T-helper 2 cell treated with Interferon-gamma antibody and Interleukin-4, amounts not matched to agents 5 μg/mL and 100 μg/mL, for 36 hours (primary cell): ENCODE measurements at regions not wholly inside any gene's neighbourhood (a gene's known extent, or its start where the extent isn't known, plus 50 kb on each side); places are given as distances from the start of the nearest gene placed in this dataset.

Source experiments
- DNase-seq: peaks from one replicate; pipeline ENCODE4 v3.0.0; 2021; ENCODE audit warnings: low spot score
- H3K27ac Mint-ChIP-seq: one replicate; pipeline ENCODE4 v1.8.0; 2021; ENCODE audit warnings: mild to moderate bottlenecking, mixed read lengths
- H3K27me3 Mint-ChIP-seq: one replicate; pipeline ENCODE4 v1.8.0; 2021; ENCODE audit warnings: low read depth, mixed read lengths
- H3K36me3 Mint-ChIP-seq: one replicate; pipeline ENCODE4 v1.8.0; 2021; ENCODE audit warnings: low read depth, mixed read lengths
- H3K4me1 Mint-ChIP-seq: one replicate; pipeline ENCODE4 v1.8.0; 2021; ENCODE audit warnings: low read depth, mixed read lengths
- H3K4me3 Mint-ChIP-seq: one replicate; pipeline ENCODE4 v1.8.0; 2022; ENCODE audit warnings: mild to moderate bottlenecking, moderate library complexity, mixed read lengths
- H3K9me3 Mint-ChIP-seq: one replicate; pipeline ENCODE4 v1.8.0; 2021; ENCODE audit warnings: mixed read lengths

DNA sequence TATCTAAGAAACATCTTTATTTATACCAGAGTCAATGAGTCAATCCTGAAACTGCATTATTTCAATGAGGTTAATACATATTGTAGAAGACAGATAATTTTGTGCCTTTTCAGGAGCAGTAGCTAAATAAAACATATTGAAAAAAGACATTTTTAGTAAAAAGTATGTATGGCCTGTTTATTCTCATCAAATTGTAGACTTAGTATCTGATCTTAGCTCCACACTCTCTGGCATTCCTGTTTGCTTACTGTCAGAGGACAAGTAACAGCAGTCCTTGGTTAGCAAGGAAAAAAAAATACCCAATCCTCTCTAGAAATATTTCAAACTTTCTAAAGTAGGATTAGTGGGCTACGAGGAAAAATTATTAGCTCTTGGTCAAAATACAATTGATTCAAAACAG, 50.5 kb upstream of the GUCY1A1 start:
- Mint-ChIP-seq H3K4me3 (no peak overlapping the region), H3K27ac (no peak overlapping the region), H3K36me3 (no peaks in the 10 kb centered on the region), H3K9me3 (no peaks in the 10 kb centered on the region), H3K4me1 (peaks cover 7% of the 10 kb centered on the region), H3K27me3 (peaks cover 22% of the 10 kb centered on the region)
- no peak for DNase-seq

DNA sequence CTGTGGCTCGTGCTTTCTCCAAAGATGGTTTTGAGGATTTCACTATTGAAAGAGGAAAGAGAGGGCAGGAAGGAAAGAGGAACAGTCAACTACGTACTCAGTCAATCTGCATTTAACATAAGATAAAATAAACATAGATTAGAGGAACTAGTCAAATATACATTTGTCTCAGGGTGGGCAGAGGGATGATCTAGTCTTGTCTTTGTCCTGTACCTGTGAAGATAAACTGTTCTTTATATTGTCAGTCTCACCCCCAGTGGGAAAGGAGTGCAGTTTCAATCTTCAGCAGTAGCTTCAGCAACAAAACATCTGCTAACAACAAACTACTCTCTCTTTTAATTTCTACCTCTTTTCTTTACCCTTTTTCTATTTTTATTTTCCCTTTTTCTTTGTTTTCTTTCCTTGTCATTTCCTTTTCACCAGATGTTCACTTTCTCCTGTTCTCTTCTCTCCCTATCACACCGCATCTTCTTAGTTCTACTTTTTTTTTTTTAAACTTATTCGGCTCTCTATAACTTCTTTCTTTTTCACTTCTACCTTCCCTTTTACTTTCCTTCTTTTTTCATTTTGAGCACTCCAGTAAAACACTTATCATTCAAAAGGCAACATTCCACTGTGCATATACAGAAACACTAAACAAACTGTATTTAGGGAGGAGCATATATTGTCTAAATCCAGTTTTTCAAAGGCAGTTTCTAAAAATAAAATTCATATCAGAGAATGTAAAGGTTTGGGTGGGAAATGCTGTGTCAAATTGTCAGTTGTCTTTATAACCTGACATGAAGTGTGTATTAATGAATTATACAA, 51.4 kb upstream of the GUCY1A1 start:
- Mint-ChIP-seq H3K27ac (no peak overlapping the region), H3K4me3 (no peak overlapping the region), H3K9me3 (no peaks in the 10 kb centered on the region), H3K36me3 (no peaks in the 10 kb centered on the region), H3K27me3 (peaks cover 22% of the 10 kb centered on the region), H3K4me1 (peaks cover 4% of the 10 kb centered on the region)
- DNase-seq: no peak

DNA sequence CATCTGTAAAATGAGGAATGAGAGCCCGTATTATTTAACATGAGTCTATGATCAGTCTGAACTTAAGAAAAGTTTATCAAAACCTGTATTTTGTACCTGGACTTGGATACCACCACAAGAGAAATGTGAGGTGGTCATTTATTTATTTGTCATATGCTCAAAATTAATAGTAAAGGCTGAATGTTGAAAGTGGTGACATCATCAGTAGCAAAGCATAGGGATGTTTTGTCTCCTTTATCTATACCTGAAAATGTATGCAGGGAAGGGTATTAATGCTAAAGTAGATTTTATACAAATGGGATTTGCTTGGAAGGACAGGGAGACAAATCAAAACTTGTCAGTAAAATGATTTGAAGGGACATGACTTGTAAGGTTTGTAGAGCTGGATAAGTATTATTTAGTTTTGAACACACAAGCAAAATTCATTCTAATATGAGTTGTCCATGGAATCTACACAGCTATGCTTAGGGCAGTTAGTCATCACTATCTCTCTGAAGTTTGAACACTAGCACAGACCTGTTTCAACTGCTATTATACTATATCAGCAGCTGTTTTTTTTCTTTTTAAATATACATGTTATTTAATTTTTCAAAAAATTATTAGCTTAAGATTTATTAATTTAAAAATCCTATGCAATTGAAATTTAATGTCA, 52.4 kb upstream of the GUCY1A1 start:
- H3K4me3 Mint-ChIP-seq: no peak overlapping the region
- H3K4me1 Mint-ChIP-seq: peaks cover 4% of the 10 kb centered on the region
- peaks cover 22% of the 10 kb centered on the region for H3K27me3 Mint-ChIP-seq
- no peak overlapping the region for H3K27ac Mint-ChIP-seq
- no peak for DNase-seq
- H3K36me3 Mint-ChIP-seq: no peaks in the 10 kb centered on the region
- H3K9me3 Mint-ChIP-seq: no peaks in the 10 kb centered on the region

DNA sequence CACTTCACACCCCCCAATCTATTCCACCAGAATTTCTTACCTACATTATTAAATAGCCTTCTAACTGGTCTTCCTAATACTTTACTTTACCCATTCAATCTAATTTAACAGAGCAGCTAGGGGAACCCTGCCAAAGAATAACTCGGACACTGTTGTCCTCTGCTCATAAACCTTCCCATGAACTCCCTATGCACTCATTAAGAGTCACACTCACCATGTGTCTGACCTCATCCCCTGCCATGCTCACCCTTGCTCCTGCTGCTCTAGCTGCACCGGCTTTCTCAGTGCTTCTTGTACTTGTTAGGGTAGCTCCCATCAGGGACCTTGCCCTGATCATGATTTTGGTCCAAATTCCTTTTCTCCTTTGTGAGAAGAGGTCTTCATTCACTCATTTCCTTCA, 54.6 kb upstream of the GUCY1A1 start:
- Mint-ChIP-seq H3K4me1 (peaks cover 4% of the 10 kb centered on the region), H3K36me3 (no peaks in the 10 kb centered on the region), H3K9me3 (no peaks in the 10 kb centered on the region), H3K4me3 (no peak overlapping the region), H3K27ac (no peak overlapping the region), H3K27me3 (peaks cover 22% of the 10 kb centered on the region)
- no peak for DNase-seq

DNA sequence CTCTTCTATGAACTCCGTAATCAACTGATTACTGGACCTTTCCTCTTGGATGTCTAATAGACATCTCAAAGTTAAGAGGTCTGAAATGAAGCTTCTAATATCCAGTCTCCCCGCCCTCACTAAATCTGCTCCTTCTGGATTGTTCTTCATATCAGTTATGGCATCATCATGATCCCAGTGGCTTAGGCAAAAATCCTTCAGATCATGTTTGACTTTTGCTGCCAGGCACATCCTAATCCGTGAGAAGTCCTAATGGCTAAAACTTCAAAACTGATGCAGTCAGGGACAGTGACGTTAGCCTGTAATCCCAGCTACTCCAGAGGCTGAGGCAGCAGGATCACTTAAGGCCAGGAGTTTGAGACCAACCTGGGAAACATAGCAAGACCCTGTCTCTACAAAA, 55.1 kb upstream of the GUCY1A1 start:
- no peak for DNase-seq
- H3K4me3 Mint-ChIP-seq: no peak overlapping the region
- peaks cover 4% of the 10 kb centered on the region for H3K4me1 Mint-ChIP-seq
- H3K27ac Mint-ChIP-seq: no peak overlapping the region
- no peaks in the 10 kb centered on the region for H3K9me3 Mint-ChIP-seq
- peaks cover 22% of the 10 kb centered on the region for H3K27me3 Mint-ChIP-seq
- no peaks in the 10 kb centered on the region for H3K36me3 Mint-ChIP-seq

DNA sequence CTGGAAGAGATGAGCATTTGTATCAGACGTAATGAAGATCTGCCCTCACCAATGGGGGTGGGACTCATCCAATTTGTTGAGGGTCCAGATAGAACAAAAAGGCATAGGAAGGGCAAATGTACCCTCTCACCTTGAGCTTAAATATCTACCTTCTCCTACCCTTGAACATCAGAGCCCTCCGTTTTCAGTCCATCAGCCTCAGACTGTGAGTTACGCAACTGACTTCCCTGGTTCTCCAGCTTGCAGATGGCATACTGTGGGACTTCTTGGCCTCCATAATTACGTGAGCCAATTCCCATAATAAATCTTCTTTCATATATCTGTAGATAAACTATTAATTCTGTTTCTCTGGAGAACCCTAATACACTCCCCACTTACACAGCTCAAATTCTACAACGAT, 56.5 kb upstream of the GUCY1A1 start:
- no peak overlapping the region for H3K4me3 Mint-ChIP-seq
- no peaks in the 10 kb centered on the region for H3K9me3 Mint-ChIP-seq
- peaks cover under 1% of the 10 kb centered on the region for H3K4me1 Mint-ChIP-seq
- H3K27ac Mint-ChIP-seq: no peak overlapping the region
- H3K36me3 Mint-ChIP-seq: no peaks in the 10 kb centered on the region
- no peak for DNase-seq
- H3K27me3 Mint-ChIP-seq: peaks cover 15% of the 10 kb centered on the region

DNA sequence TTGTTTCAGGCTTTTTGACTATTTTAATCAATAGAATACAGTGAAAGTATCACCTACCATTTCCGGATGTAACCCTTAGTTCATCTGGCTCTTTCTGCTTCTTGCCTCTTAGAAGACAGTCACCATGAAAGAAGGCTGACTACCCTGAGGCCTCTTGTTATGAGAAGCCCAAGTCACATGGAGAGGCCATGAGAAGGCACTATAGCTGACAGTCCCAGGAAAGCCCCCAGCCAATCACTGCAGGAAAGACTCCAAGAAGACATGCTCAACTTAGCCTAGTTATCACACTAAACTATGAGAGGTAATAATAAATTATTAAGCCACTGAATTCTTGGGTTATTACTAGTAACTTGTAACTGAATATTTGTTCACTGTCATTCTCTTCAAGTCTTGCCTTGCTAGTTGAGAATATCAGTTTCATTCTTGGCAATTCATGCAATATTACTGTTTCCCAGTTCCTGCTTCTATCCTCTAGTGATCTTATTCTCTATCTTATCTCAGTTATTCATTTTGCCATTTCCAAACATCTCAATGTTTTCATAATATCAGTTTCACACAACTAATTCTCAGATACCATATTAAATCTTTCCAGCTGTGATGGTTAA, 57.1 kb upstream of the GUCY1A1 start:
- Mint-ChIP-seq H3K4me3 (no peak overlapping the region), H3K36me3 (no peaks in the 10 kb centered on the region), H3K9me3 (no peaks in the 10 kb centered on the region), H3K4me1 (no peaks in the 10 kb centered on the region), H3K27ac (no peak overlapping the region), H3K27me3 (peaks cover 12% of the 10 kb centered on the region)
- DNase-seq: no peak

DNA sequence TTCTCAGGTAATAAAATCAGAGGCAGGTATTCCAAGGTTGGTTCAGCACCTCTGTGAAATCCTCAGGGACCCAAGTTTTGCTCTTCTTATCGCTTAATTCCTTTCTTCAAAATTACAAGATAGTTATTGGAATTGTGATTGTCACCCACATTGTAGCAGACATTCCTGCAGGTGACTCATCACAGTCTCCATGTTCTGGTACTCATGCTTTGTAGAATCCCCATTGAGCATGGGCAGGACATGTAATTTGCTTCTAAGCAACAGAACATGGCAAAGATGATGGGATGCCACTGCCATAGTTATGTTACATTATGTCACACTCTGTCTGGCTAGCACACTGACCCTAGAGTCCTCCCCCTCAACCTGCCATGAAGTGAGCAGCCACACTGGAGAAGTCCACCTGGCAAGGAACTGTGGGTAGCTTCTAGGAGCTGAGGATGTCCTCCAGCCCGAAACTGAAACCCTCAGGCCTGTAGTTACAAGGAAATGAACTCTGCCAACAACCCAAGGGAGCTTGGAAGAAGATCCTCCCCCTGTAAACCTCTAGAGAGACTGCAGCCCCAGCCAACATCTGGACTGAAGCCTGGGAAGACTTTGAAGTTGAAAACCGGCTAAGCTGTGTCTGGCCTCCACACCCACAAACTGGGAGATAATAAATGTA, 58.3 kb upstream of the GUCY1A1 start:
- no peaks in the 10 kb centered on the region for H3K9me3 Mint-ChIP-seq

DNA sequence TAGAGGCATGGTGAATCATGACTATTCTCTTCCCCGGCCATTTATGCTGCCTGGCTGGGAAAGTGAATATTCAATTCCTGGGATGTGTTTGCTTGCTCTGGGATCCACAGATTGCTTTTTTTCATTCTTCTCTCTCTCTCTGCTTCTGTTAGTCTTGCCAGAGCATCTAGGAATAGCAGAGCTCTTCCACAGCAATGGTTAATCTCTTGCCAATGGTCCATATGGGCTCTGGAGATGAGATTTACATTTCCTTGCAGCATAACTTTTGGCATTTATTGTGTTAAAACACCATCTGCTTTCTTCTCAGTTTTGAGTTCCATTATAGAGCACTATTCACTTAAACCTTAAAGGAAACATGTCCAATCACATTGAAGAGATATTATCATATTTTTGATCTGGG, 59.2 kb upstream of the GUCY1A1 start:
- no peak for DNase-seq
- H3K27me3 Mint-ChIP-seq: peaks cover 7% of the 10 kb centered on the region
- no peaks in the 10 kb centered on the region for H3K36me3 Mint-ChIP-seq
- no peak overlapping the region for H3K27ac Mint-ChIP-seq
- H3K9me3 Mint-ChIP-seq: no peaks in the 10 kb centered on the region
- H3K4me1 Mint-ChIP-seq: peaks cover 4% of the 10 kb centered on the region
- H3K4me3 Mint-ChIP-seq: no peak overlapping the region

More for the DNA sequence above, 58.3 kb upstream of the GUCY1A1 start:
- Mint-ChIP-seq H3K4me1 (peaks cover under 1% of the 10 kb centered on the region), H3K4me3 (no peak overlapping the region), H3K36me3 (no peaks in the 10 kb centered on the region), H3K27me3 (peaks cover 11% of the 10 kb centered on the region), H3K27ac (no peak overlapping the region)
- no peak for DNase-seq

DNA sequence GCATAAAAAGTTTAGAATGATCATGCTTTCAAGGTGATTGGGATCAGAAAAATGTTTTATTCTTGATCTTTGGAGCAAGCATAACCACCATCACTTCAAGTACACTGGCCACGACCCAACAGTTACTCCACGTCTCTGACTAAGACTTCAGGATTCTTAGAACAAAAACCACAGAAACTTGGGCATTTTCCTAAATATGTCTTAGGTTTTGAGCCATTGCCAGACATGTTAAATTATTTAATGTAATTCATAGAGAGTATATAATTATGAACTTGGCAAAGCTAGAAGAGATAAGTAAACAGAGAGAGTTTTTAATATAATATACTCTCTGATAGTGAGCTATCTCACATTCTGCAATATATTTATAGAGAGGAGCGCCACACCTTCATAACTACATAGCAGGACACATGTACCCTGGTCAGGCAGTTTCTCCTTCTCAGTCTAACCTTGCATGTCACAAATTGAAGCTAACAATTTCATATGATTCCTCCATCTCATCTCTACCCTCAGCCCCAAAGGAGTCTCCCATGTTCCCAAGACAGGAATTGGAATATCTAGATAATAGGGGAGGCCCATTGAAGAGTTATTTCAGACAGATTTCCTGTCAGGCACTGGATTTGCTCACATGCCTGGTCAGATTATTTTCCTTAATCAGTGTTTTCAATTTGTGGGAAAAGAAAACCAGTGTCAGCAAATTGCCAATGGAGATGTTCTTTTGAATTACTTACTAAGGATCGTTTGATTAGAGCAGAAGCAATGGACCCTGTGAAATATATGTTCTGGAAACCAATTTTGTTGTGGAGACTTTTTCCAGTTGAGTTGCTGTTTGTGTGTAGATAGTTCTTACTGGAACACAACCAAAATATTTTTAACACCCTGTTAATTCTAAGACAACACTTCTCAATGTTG, 61.7 kb upstream of the GUCY1A1 start:
- Mint-ChIP-seq H3K4me1 (peaks cover 4% of the 10 kb centered on the region), H3K9me3 (no peaks in the 10 kb centered on the region), H3K27ac (no peak overlapping the region), H3K36me3 (no peaks in the 10 kb centered on the region), H3K4me3 (no peak overlapping the region), H3K27me3 (peaks cover 5% of the 10 kb centered on the region)
- no peak for DNase-seq

DNA sequence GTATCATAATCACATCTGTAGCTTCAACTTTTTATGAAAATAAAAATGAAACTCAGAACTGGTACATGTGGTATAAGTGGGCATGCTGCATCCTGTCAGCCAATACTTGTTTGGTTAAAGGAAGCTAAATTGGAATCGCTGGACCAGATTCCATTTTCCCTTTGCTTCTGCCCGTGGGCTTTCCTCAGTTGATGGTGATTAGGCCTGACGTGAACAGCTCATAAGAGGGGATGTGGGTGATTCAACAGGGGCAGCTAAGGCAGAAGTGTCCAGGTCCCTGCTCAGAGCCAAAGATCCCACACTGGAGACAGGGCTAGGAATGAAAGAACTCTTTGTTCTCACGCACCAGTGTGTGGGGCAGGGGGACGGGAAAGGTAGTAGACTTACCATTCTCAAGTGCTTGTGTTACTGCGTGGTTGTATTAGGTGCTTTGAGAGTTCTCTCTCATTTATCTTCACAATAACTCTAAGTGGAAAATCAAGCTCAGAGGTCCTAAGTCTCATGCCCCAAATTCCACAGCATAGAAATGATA, 63.2 kb upstream of the GUCY1A1 start:
- peaks cover 6% of the 10 kb centered on the region for H3K27me3 Mint-ChIP-seq
- DNase-seq: no peak
- H3K36me3 Mint-ChIP-seq: no peaks in the 10 kb centered on the region
- peaks cover 4% of the 10 kb centered on the region for H3K4me1 Mint-ChIP-seq
- no peak overlapping the region for H3K27ac Mint-ChIP-seq
- H3K4me3 Mint-ChIP-seq: no peak overlapping the region
- no peaks in the 10 kb centered on the region for H3K9me3 Mint-ChIP-seq

DNA sequence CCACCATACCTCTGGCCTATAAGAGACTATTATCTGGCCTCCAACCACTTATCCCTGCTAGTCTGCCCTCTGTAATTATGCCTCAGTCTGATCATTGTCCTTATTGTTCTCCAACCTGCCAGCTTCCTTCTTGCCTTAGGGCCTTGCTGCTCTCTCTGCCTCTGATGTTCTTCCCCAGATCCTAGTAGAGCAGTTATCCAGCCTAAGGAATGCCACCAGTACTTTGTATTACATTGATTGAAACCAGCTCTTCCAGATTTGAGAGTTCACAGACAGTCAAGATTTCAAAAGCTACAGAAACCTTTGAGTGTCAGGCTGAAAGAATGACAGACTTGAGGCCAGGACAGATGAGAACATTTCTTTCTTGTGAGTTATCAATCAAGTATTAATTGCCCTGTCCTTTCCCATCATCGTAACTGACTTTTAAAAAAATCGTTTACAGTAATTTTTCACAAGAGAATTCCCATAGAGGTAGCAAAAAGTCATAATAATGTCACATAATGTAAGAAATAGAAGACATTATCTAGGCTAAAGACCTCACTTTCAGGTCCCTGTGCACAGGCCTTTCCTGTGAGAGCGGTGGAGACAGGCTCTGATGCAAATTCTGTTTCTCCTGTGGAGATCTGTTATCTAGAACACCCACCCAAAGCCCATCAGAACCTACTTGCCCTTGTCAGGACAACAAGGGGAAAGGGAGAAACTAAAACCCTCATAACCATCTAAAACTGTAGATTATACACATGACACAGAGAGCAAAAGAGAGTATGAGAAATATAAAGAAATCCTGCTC, 64.1 kb upstream of the GUCY1A1 start:
- peaks cover 9% of the 10 kb centered on the region for H3K27me3 Mint-ChIP-seq

More for the DNA sequence above, 64.1 kb upstream of the GUCY1A1 start:
- DNase-seq: no peak
- Mint-ChIP-seq H3K36me3 (no peaks in the 10 kb centered on the region), H3K27ac (no peak overlapping the region), H3K4me3 (no peak overlapping the region), H3K4me1 (peaks cover 4% of the 10 kb centered on the region), H3K9me3 (no peaks in the 10 kb centered on the region)
